GM19023 (cell line): ENCODE measurements at regions not wholly inside any gene's neighbourhood (a gene's known extent, or its start where the extent isn't known, plus 50 kb on each side); places are given as distances from the start of the nearest gene placed in this dataset.
"Not testable (repeated sequence)": the region's sequence is repeated elsewhere in the genome, so short reads cannot be mapped to it uniquely, and the experiment has no call there.

Source experiments
- ATAC-seq: cut with Tn5 transposase; IDR thresholded peaks from one replicate; pipeline ENCODE4 v1.9.1; 2021; ENCODE audit warnings: mild to moderate bottlenecking, moderate library complexity; ENCODE audit not compliant: unreplicated experiment

- ATAC-seq, result no peak
Measured at GRCh38 chr19:30102239-30102638, 160.2 kb downstream of the URI1 start.

GRCh38 chr19:30102666-30103065 lies 160.6 kb downstream of the URI1 start:
- ATAC-seq, result no peak

GRCh38 chr19:30103981-30104380 lies 161.9 kb downstream of the URI1 start:
- no peak for ATAC-seq

- ATAC-seq, result no peak
Measured at GRCh38 chr19:30105316-30105715, 163.3 kb downstream of the URI1 start.

- peak; percentile 72 for ATAC-seq
Measured at GRCh38 chr19:30105727-30106126, 163.7 kb downstream of the URI1 start.

GRCh38 chr19:30106417-30107095 lies 164.5 kb downstream of the URI1 start:
- ATAC-seq, result no peak

DNA sequence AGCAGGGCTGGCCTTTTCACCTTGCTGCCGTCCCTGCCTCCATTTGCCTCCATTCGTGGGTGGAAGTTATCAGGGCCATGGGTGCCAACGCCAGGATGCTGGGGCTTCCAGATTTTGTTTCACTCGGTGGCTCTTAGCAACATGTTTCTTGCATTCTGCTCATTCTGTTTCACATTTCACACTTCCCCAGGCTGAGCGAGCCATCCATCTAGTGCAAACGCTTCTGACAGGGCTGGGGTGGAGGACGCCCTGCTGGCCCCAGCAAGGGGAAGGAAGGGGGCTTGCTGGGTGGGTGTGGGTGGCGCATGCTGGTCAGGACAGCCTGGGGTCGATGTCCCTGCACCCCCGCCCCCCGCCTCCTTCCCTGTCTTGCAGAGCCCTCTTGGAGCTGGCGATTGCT lies 165.2 kb downstream of the URI1 start:
- ATAC-seq, result no peak

- no peak for ATAC-seq
Measured at GRCh38 chr19:30109565-30109964, 167.5 kb downstream of the URI1 start.

DNA sequence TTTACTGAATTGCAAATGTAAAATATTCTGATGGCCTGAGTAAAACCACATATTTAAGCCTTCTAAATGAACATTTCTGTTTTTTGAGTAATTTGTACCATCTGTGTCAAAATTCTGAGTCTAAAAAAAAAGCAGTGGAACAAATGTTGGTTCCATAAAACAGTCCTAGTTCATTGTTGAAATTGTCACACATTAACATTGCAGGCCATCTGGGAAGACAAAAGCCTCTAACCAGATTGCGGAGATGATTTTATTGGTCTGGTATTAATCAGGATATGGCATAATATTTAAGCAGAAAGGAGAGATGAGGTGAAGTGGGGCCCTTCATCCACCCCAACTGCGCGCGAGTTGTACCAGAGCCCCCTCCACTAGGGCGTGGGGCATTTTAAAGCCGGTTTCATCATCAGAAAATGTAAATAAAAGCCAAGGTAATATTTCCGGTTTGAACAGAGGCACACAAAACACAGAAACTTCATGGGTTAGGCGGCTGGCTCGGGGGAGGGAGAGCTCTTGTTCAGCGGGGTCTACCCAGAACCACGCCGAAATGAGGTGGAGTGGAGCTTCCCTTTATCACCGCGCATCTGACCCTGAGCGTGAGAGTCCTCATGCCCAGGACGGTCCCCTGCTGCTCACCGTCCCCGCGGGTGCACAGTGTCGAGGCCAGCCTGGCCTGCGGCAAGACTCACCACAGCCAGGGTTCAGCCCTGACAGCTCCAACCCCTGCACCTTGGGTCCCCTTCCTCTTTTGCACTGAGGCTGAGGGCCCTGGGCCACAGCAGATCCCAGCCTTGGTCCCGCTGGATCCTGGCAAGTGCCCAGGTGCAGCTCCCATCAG lies 169.2 kb downstream of the URI1 start:
- ATAC-seq, result no peak

GRCh38 chr19:30112171-30112570 lies 170.1 kb downstream of the URI1 start:
- no peak for ATAC-seq

DNA sequence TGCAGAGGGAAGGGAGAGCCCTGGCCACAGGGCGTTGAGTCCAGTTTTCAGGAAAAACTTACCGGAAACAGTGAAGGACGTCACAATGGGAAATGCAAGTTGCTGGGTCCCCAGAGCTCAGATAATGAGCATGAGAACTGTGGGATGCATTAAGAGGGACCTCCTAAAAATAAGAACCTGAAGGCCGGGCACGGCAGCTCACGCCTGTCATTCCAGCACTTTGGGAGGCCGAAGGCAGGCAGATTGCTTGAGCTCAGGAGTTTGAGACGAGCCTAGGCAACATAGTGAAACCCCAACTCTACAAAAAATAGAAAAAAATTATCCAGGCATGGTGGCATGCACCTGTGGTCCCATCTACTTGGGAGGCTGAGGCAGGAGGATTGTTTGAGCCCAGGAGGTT lies 170.6 kb downstream of the URI1 start:
- ATAC-seq, result no peak

- no peak for ATAC-seq
Measured at GRCh38 chr19:30113186-30113585, 171.1 kb downstream of the URI1 start.

- ATAC-seq, result not testable (repeated sequence)
Measured at GRCh38 chr19:30114095-30114494, 172.1 kb downstream of the URI1 start.

DNA sequence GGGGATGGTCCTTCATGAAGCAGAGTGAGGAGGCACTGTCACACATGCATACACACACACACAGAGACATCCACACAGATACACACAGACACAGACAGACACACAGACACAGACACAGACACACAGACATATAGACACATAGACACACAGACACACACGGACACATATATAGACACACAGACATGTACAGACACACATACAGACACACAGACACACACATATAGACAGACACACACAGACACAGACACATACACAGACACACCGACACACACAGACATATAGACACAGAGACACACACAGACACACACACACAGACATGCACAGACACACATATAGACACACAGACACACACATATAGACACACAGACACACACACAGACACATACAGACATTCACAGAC lies 173.9 kb downstream of the URI1 start:
- no peak for ATAC-seq

GRCh38 chr19:30116530-30116929 lies 174.5 kb downstream of the URI1 start:
- ATAC-seq, result no peak

GRCh38 chr19:30116984-30117555 lies 175.0 kb downstream of the URI1 start:
- no peak for ATAC-seq

DNA sequence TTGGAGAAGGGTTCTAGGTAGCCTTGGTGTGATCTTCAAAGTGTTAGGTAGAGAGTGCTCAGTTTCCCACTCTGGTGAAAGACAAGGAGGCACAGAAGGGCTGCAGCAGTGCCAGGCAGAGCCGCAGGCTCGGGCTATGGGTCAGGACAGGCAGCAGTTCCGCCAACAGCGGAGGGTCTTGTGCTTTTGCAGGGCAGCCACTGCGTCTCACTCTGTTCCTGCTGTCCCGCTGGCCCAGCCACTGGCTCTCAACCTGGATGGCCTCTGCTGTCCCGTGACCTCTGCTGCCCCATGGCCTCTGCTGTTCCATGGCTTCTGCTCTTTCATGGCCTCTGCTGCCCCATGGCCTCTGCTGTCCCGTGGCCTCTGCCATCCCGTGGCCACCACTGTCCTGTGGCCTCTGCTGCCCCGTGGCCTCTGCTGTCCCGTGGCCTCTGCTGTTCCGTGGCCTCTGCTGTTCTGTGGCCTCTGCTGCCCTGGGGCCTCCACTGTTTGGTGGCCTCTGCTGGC lies 175.7 kb downstream of the URI1 start:
- ATAC-seq, result no peak

GRCh38 chr19:30118221-30118620 lies 176.2 kb downstream of the URI1 start:
- ATAC-seq, result no peak

DNA sequence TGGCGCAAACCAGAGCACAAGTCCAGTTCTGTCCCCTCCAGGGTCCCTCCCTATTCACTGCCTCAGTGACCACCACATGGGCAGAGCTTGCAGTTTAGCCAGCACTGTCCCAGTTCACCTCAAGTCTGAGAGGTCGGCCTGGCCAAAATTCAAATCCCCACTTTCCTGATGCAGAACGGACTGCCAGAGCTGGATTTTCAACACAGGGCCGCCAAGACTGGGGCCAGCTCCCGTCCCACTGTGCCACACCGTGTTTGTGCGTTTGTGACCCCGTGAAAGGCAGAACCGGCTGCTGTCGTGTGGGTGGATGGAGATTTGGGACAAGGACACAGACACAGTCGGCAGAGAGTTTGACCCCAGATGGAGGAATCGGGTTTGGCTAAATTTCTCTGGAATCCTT lies 176.7 kb downstream of the URI1 start:
- ATAC-seq, result no peak

DNA sequence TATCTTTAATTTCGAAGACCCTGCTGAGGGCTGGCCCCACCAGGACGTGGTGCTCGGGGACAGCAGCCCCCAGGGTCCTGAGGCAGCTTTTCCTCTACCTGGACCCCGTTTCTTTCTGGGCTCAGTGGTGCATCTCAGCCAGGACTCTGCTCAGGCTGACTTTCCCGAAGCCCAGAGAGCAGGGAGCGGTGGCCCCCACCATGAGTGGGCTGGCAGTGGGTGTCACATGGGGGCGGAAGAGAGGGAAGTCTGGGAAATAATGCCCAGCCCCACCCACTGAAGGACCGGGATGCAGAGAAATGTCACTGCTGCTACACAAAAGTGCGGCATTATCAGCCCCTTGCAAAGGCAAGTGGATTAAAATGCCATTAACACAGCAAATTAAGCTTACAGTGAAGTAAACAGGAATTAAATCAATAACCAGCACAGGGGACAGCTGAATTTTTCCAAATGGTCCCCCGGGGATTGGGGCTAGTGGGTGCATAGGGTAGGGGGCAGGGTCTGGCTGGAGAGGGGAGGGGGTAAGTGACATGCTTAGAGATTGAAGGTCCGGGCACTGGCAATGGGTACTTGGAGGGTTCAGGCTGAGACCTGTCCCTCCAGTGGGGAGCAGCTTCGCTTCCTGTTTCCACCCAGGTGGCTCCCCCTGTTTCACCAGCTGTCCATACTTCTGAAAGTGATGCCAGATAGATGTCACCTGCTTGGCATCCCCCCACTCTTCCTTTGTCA lies 177.3 kb downstream of the URI1 start:
- ATAC-seq, result no peak

- no peak for ATAC-seq
Measured at GRCh38 chr19:30120860-30121484, 178.9 kb downstream of the URI1 start.
